SK-N-SH (cell line): ENCODE measurements at regions not wholly inside any gene's neighbourhood (a gene's known extent, or its start where the extent isn't known, plus 50 kb on each side); places are given as distances from the start of the nearest gene placed in this dataset.

ENCODE experiments used
- CTCF ChIA-PET: fragments of 300-600, 350-600 bp; formaldehyde crosslinking; extraction: SDS; loops from one replicate; lab custom pipeline; 2021; lab: Yijun Ruan, JAX
- POLR2A ChIA-PET: fragments of 350-600 bp; sonication (Branson Sonifier 250); formaldehyde crosslinking; extraction: SDS; loops from one replicate; lab custom pipeline; 2020; ENCODE audit warnings: antibody characterized with exemption, inconsistent platforms; lab: Yijun Ruan, JAX
- DNase-seq: peaks from one replicate; pipeline ENCODE4 v3.0.0; 2012
- H2AFZ ChIP-seq: fragments of 200-600 bp; sonication (generic); 2 replicates; pipeline ENCODE4 v1.8.1; 2016; ENCODE audit warnings: antibody characterized with exemption, mild to moderate bottlenecking, low read depth
- H3F3A ChIP-seq: fragments of 200-600 bp; sonication (generic); replicated peaks from 2 replicates; pipeline ENCODE3; 2016; ENCODE audit warnings: antibody characterized with exemption, mild to moderate bottlenecking; ENCODE audit not compliant: insufficient read depth
- H3K27ac ChIP-seq, 2 experiments: fragments of 200-500 bp in 1 of 2; fragments of 200-600 bp in 1 of 2; sonication (Bioruptor generic) in 1 of 2; sonication (generic), shearing (Covaris generic) in 1 of 2; 2 replicates each; pipeline versions ENCODE4 v1.5.1 to v1.6.1; 2014 to 2016; ENCODE audit warnings: low read depth in 2 of 2, inconsistent platforms in 1 of 2, low read length in 1 of 2, mild to moderate bottlenecking in 1 of 2, mixed read lengths in 1 of 2
- H3K27me3 ChIP-seq: fragments of 200-600 bp; sonication (generic), shearing (Covaris generic); 2 replicates; pipeline ENCODE4 v1.6.1; 2016; ENCODE audit warnings: mixed run types; ENCODE audit not compliant: insufficient read depth
- H3K36me3 ChIP-seq, 2 experiments: fragments of 200-500 bp in 1 of 2; fragments of 200-600 bp in 1 of 2; sonication (Bioruptor generic) in 1 of 2; sonication (generic) in 1 of 2; replicated peaks in 1 of 2; 2 replicates each; pipeline versions ENCODE3 to v1.5.1; 2014 to 2016; ENCODE audit warnings: low read length in 1 of 2, mild to moderate bottlenecking in 1 of 2; ENCODE audit not compliant: insufficient read depth in 2 of 2, control insufficient read depth in 1 of 2
- H3K4me1 ChIP-seq, 2 experiments: fragments of 200-500 bp in 1 of 2; fragments of 200-600 bp in 1 of 2; sonication (Bioruptor generic) in 1 of 2; sonication (generic), shearing (Covaris generic) in 1 of 2; 2 replicates each; pipeline versions ENCODE4 v1.5.1 to v1.6.1; 2014 to 2016; ENCODE audit warnings: low read depth in 1 of 2, low read length in 1 of 2, mixed run types in 1 of 2; ENCODE audit not compliant: insufficient read depth in 2 of 2, control insufficient read depth in 1 of 2
- H3K4me2 ChIP-seq: fragments of 200-600 bp; sonication (generic), shearing (Covaris generic); 2 replicates; pipeline ENCODE4 v1.6.1; 2017; ENCODE audit warnings: mixed run types
- H3K4me3 ChIP-seq, 2 experiments: fragments of 200-500 bp in 1 of 2; fragments of 200-600 bp in 1 of 2; sonication (Bioruptor generic) in 1 of 2; sonication (generic), shearing (Covaris generic) in 1 of 2; 2 replicates each; pipeline versions ENCODE4 v1.5.1 to v1.8.1; 2014 to 2016; ENCODE audit warnings: low read depth in 2 of 2, inconsistent platforms in 1 of 2, low read length in 1 of 2, mild to moderate bottlenecking in 1 of 2, mixed read lengths in 1 of 2, moderate library complexity in 1 of 2
- H3K79me2 ChIP-seq: fragments of 200-600 bp; sonication (generic); 2 replicates; pipeline ENCODE4 v1.8.1; 2017; ENCODE audit warnings: mild to moderate bottlenecking; ENCODE audit not compliant: insufficient read depth
- H3K9ac ChIP-seq: fragments of 200-600 bp; sonication (generic); 2 replicates; pipeline ENCODE4 v1.6.1; 2017; ENCODE audit warnings: mixed run types
- H3K9me2 ChIP-seq: fragments of 200-600 bp; sonication (generic); 2 replicates; pipeline ENCODE4 v1.6.1; 2017; ENCODE audit warnings: mixed run types
- H3K9me3 ChIP-seq: fragments of 200-600 bp; sonication (generic); 2 replicates; pipeline ENCODE4 v1.6.1; 2017; ENCODE audit warnings: mixed run types, mild to moderate bottlenecking, moderate library complexity
- H4K20me1 ChIP-seq: fragments of 200-600 bp; sonication (generic); 2 replicates; pipeline ENCODE4 v1.6.1; 2017; ENCODE audit warnings: mild to moderate bottlenecking, mixed run types; ENCODE audit not compliant: insufficient read depth
- CHD2 ChIP-seq: fragments of 150-350 bp; IDR thresholded peaks from 2 replicates; pipeline ENCODE4 v1.6.1; 2018; ENCODE audit warnings: low read length; ENCODE audit not compliant: partially characterized antibody
- CTCF ChIP-seq: fragments of 200-600 bp; sonication (generic); IDR thresholded peaks from 2 replicates; pipeline ENCODE4 v1.6.1; 2017; ENCODE audit warnings: antibody characterized with exemption, mild to moderate bottlenecking, moderate library complexity
- EP300 ChIP-seq, 2 experiments: IDR thresholded peaks; 2 replicates each; pipeline versions ENCODE4 v1.4.0 to v1.6.1; 2012; ENCODE audit warnings: borderline replicate concordance in 1 of 2, low read depth in 1 of 2, low read length in 1 of 2
- IRF3 ChIP-seq: fragments of 150-350 bp; IDR thresholded peaks from 2 replicates; pipeline ENCODE4 v1.6.1; 2016; ENCODE audit warnings: mild to moderate bottlenecking, low read depth, low read length
- MEF2A ChIP-seq: IDR thresholded peaks from 2 replicates; pipeline ENCODE4 v1.4.0; 2012; ENCODE audit warnings: low read depth, borderline replicate concordance
- NFIC ChIP-seq: IDR thresholded peaks from 2 replicates; pipeline ENCODE4 v1.4.0; 2012; ENCODE audit warnings: borderline replicate concordance
- POLR2AphosphoS5 ChIP-seq: IDR thresholded peaks from 2 replicates; pipeline ENCODE4 v1.6.1; 2012; ENCODE audit warnings: low read depth, low read length
- RAD21 ChIP-seq: IDR thresholded peaks from 2 replicates; pipeline ENCODE4 v1.6.1; 2012; ENCODE audit warnings: mild to moderate bottlenecking, low read length
- RFX5 ChIP-seq: IDR thresholded peaks from 2 replicates; pipeline ENCODE4 v1.6.1; 2012; ENCODE audit warnings: mild to moderate bottlenecking, improper control_type of control experiment, low read length
- SIN3A ChIP-seq: IDR thresholded peaks from 2 replicates; pipeline ENCODE4 v1.6.1; 2012; ENCODE audit warnings: low read depth, mild to moderate bottlenecking, low read length, moderate library complexity, borderline replicate concordance
- USF2 ChIP-seq: fragments of 150-350 bp; IDR thresholded peaks from 2 replicates; pipeline ENCODE4 v1.6.1; 2017; ENCODE audit warnings: antibody characterized with exemption, low read length, low read depth, borderline replicate concordance
- YY1 ChIP-seq: IDR thresholded peaks from 2 replicates; pipeline ENCODE4 v1.4.0; 2012; ENCODE audit warnings: low read depth, mild to moderate bottlenecking
- WGBS: methylation state at CpG from one replicate; pipeline ENCODE4 v1.1.6; 2017; ENCODE audit warnings: low lambda C conversion rate; 5-methylcytosine and 5-hydroxymethylcytosine counted together
- TF ChIP-seq, protein P1 (sequence below): IDR thresholded peaks from 2 replicates; pipeline ENCODE4 v1.4.0; 2012; ENCODE audit warnings: low read depth

DNA sequence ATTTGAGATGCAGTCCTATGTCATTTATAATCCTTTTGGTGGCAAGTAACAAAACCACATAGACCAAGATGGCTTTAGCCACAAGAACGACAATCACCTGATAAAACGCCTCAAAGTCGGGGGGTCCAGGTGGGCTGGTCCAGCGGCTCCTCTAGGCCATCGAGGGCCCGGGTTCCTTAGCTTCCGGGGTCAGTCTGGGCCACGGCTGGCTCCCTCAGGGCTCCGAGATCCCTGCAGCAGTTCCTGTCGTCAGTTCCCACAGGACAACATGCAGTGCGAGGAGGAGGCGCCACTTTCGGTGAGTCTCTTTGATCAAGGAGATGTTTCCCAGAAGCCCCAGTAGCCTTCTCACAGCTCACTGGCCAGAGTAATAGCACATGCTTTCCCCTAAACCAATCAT lies 574.6 kb downstream of the AACS start:
- Histone ChIP-seq H3K27ac (no peak overlapping the region), H3K4me3 (no peak overlapping the region), H3K9ac (no peak overlapping the region), H3K9me2 (no peaks in the 10 kb centered on the region), H3K4me1 (no peaks in the 10 kb centered on the region), H2AFZ (no peak overlapping the region)
- no peak for DNase-seq
- TF ChIP-seq POLR2AphosphoS5 (no peak), CHD2 (no peak), USF2 (no peak)
- TF ChIP-seq, protein P1, sequence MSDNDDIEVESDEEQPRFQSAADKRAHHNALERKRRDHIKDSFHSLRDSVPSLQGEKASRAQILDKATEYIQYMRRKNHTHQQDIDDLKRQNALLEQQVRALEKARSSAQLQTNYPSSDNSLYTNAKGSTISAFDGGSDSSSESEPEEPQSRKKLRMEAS, result no peak
- TF ChIP-seq, all 33 proteins: peak for 0
- H3F3A ChIP-seq, result no peaks in the 10 kb centered on the region
- ChIA-PET POLR2A (no interaction called here), CTCF (no interaction called here)
- H3K4me2 ChIP-seq, result no peak overlapping the region
- H4K20me1 ChIP-seq, result no peaks in the 10 kb centered on the region
- 48% methylated on average over 12 of the region's 13 CpGs for WGBS
- H3K79me2 ChIP-seq, result no peaks in the 10 kb centered on the region
- no peaks in the 10 kb centered on the region for H3K27me3 ChIP-seq
- H3K9me3 ChIP-seq, result no peaks in the 10 kb centered on the region
- H3K36me3 ChIP-seq, result no peaks in the 10 kb centered on the region

- Histone ChIP-seq H3K4me3 (no peak overlapping the region), H3K9ac (no peak overlapping the region), H3K79me2 (no peaks in the 10 kb centered on the region), H3K9me2 (no peaks in the 10 kb centered on the region), H3K9me3 (no peaks in the 10 kb centered on the region), H3K27ac (no peak overlapping the region), H3K36me3 (no peaks in the 10 kb centered on the region), H2AFZ (no peak overlapping the region), H3K4me2 (no peak overlapping the region), H3K27me3 (no peaks in the 10 kb centered on the region), H3F3A (no peaks in the 10 kb centered on the region), H3K4me1 (no peaks in the 10 kb centered on the region), H4K20me1 (no peaks in the 10 kb centered on the region)
- ChIA-PET CTCF (no interaction called here), POLR2A (no interaction called here)
- no peak for DNase-seq
- WGBS, result 9% methylated on average over 2 of the region's 2 CpGs
- TF ChIP-seq IRF3 (no peak), SIN3A (no peak), EP300 (IDR thresholded peaks at IDR 0.05; ENCODE audit: borderline replicate concordance in 1 of 2, low read depth in 1 of 2, low read length in 1 of 2) (no peak), MEF2A (no peak), CTCF (no peak), RFX5 (no peak), YY1 (no peak), RAD21 (no peak), NFIC (no peak)
Observed at GRCh38 chr12:125643055-125643454, 577.8 kb downstream of the AACS start.
